ENCODE measurements at regions not wholly inside any gene's neighbourhood (a gene's known extent, or its start where the extent isn't known, plus 50 kb on each side); places are given as distances from the start of the nearest gene placed in this dataset.

GRCh38 chr1:36553591-36554322, 71.0 kb upstream of the CSF3R start:
- DNase-seq: peak; percentile 62
- no peak overlapping the region for H3K27ac ChIP-seq
- H3K9ac ChIP-seq (ENCODE audit: low read depth in 2 of 2, low read length in 2 of 2): no peak overlapping the region
- H3K36me3 ChIP-seq: no peaks in the 10 kb centered on the region
- H3K9me3 ChIP-seq: no peaks in the 10 kb centered on the region
- H3K4me3 ChIP-seq: no peak overlapping the region
- TF ChIP-seq CTCF (IDR thresholded peaks at IDR 0.05): peak; percentile 55
- H3K4me1 ChIP-seq: no peaks in the 10 kb centered on the region
- no peaks in the 10 kb centered on the region for H3K27me3 ChIP-seq
- intact Hi-C loops (cut with DNase I): no loop called here

- Histone ChIP-seq H3K4me1 (no peaks in the 10 kb centered on the region), H3K4me3 (no peak overlapping the region), H3K27ac (no peak overlapping the region), H3K9me3 (no peaks in the 10 kb centered on the region), H3K36me3 (no peaks in the 10 kb centered on the region), H3K27me3 (no peaks in the 10 kb centered on the region), H3K9ac (ENCODE audit: low read depth in 2 of 2, low read length in 2 of 2) (no peak overlapping the region)
- TF ChIP-seq CTCF (IDR thresholded peaks at IDR 0.05): no peak
- intact Hi-C loops (cut with DNase I): no loop called here
- DNase-seq: no peak
Measured at GRCh38 chr1:36542962-36543515, 60.3 kb upstream of the CSF3R start.

- no peak overlapping the region for H3K27ac ChIP-seq
- no peaks in the 10 kb centered on the region for H3K4me1 ChIP-seq
- no peak overlapping the region for H3K9ac ChIP-seq (ENCODE audit: low read depth in 2 of 2, low read length in 2 of 2)
- TF ChIP-seq CTCF (IDR thresholded peaks at IDR 0.05): no peak
- no peaks in the 10 kb centered on the region for H3K36me3 ChIP-seq
- no peak overlapping the region for H3K4me3 ChIP-seq
- H3K9me3 ChIP-seq: no peaks in the 10 kb centered on the region
- H3K27me3 ChIP-seq: no peaks in the 10 kb centered on the region
- DNase-seq: no peak
- intact Hi-C loops (cut with DNase I): no loop called here
Measured at GRCh38 chr1:36542024-36542961, 59.6 kb upstream of the CSF3R start.

- H3K27me3 ChIP-seq: no peaks in the 10 kb centered on the region
- H3K9me3 ChIP-seq: no peaks in the 10 kb centered on the region
- H3K27ac ChIP-seq: no peak overlapping the region
- DNase-seq: no peak
- H3K4me3 ChIP-seq: no peak overlapping the region
- H3K9ac ChIP-seq (ENCODE audit: low read depth in 2 of 2, low read length in 2 of 2): no peak overlapping the region
- no peaks in the 10 kb centered on the region for H3K36me3 ChIP-seq
- H3K4me1 ChIP-seq: no peaks in the 10 kb centered on the region
- TF ChIP-seq CTCF (IDR thresholded peaks at IDR 0.05): no peak
- intact Hi-C loops (cut with DNase I): no loop called here
Measured at GRCh38 chr1:36540056-36540455, 57.3 kb upstream of the CSF3R start.

- Histone ChIP-seq H3K4me1 (no peaks in the 10 kb centered on the region), H3K27me3 (no peaks in the 10 kb centered on the region), H3K27ac (no peak overlapping the region), H3K9me3 (no peaks in the 10 kb centered on the region), H3K36me3 (no peaks in the 10 kb centered on the region), H3K9ac (ENCODE audit: low read depth in 2 of 2, low read length in 2 of 2) (no peak overlapping the region), H3K4me3 (no peak overlapping the region)
- intact Hi-C loops (cut with DNase I): no loop called here
- TF ChIP-seq CTCF (IDR thresholded peaks at IDR 0.05): no peak
- no peak for DNase-seq
Measured at GRCh38 chr1:36539526-36539925, 56.8 kb upstream of the CSF3R start.

Measured in colonic mucosa (tissue), 4 donors.